Trophoblast cell (in vitro differentiated cells and primary cell): ENCODE measurements at regions not wholly inside any gene's neighbourhood (a gene's known extent, or its start where the extent isn't known, plus 50 kb on each side); places are given as distances from the start of the nearest gene placed in this dataset.

Experiments used
- DNase-seq, 2 donors: peaks; one replicate each; pipeline ENCODE4 v3.0.0-alpha.2; 2016
- H2AFZ ChIP-seq: 2 replicates; pipeline ENCODE4 v1.6.1; 2013; ENCODE audit warnings: low read length, moderate library complexity, mild to moderate bottlenecking; ENCODE audit not compliant: insufficient read depth, poor library complexity
- H2AK5ac ChIP-seq: 2 replicates; pipeline ENCODE4 v1.6.1; 2013; ENCODE audit warnings: mild to moderate bottlenecking, low read length
- H2BK120ac ChIP-seq: 2 replicates; pipeline ENCODE4 v1.6.1; 2013; ENCODE audit warnings: low read length, mild to moderate bottlenecking, moderate library complexity; ENCODE audit not compliant: insufficient read depth, poor library complexity
- H2BK12ac ChIP-seq: 2 replicates; pipeline ENCODE4 v1.6.1; 2013; ENCODE audit warnings: mild to moderate bottlenecking, low read length, moderate library complexity
- H2BK5ac ChIP-seq: 2 replicates; pipeline ENCODE4 v1.6.1; 2013; ENCODE audit warnings: low read length, low read depth, moderate library complexity, mild to moderate bottlenecking; ENCODE audit not compliant: poor library complexity
- H3K14ac ChIP-seq: 2 replicates; pipeline ENCODE4 v1.6.1; 2013; ENCODE audit warnings: mild to moderate bottlenecking, low read length
- H3K18ac ChIP-seq: 2 replicates; pipeline ENCODE4 v1.6.1; 2013; ENCODE audit warnings: mild to moderate bottlenecking, low read length
- H3K23ac ChIP-seq: 2 replicates; pipeline ENCODE4 v1.6.1; 2013; ENCODE audit warnings: low read length
- H3K27ac ChIP-seq: 2 replicates; pipeline ENCODE4 v1.5.1; 2013; ENCODE audit warnings: low read depth, mild to moderate bottlenecking, inconsistent platforms, low read length, moderate library complexity
- H3K27me3 ChIP-seq: 2 replicates; pipeline ENCODE4 v1.6.1; 2013; ENCODE audit warnings: inconsistent platforms, mild to moderate bottlenecking, low read length, moderate library complexity; ENCODE audit not compliant: insufficient read depth
- H3K36me3 ChIP-seq, 2 experiments: 1 replicate in 1 of 2; 2 replicates in 1 of 2; pipeline ENCODE4 v1.6.1; 2013; ENCODE audit warnings: low read length in 2 of 2, mild to moderate bottlenecking in 2 of 2, moderate library complexity in 1 of 2; ENCODE audit not compliant: insufficient read depth in 2 of 2, control insufficient read depth in 1 of 2
- H3K4ac ChIP-seq: 2 replicates; pipeline ENCODE4 v1.6.1; 2013; ENCODE audit warnings: low read depth, mild to moderate bottlenecking, low read length, moderate library complexity
- H3K4me1 ChIP-seq, 2 experiments: 1 replicate in 1 of 2; 2 replicates in 1 of 2; pipeline ENCODE4 v1.6.1; 2013; ENCODE audit warnings: low read length in 2 of 2, mild to moderate bottlenecking in 2 of 2, moderate library complexity in 1 of 2; ENCODE audit not compliant: insufficient read depth in 2 of 2, control insufficient read depth in 1 of 2
- H3K4me2 ChIP-seq: 2 replicates; pipeline ENCODE4 v1.6.1; 2013; ENCODE audit warnings: inconsistent platforms, mild to moderate bottlenecking, low read length, moderate library complexity
- H3K4me3 ChIP-seq: 2 replicates; pipeline ENCODE4 v1.5.1; 2013; ENCODE audit warnings: mild to moderate bottlenecking, low read depth, low read length, inconsistent platforms
- H3K79me1 ChIP-seq: one replicate; pipeline ENCODE4 v1.6.1; 2013; ENCODE audit warnings: low read length
- H3K79me2 ChIP-seq: 2 replicates; pipeline ENCODE4 v1.6.1; 2013; ENCODE audit warnings: low read length, mild to moderate bottlenecking; ENCODE audit not compliant: control insufficient read depth, insufficient read depth, poor library complexity
- H3K9ac ChIP-seq: 2 replicates; pipeline ENCODE4 v1.6.1; 2013; ENCODE audit warnings: mild to moderate bottlenecking, low read length
- H3K9me3 ChIP-seq: 2 replicates; pipeline ENCODE4 v1.6.1; 2013; ENCODE audit warnings: low read depth, mild to moderate bottlenecking, control low read depth, inconsistent platforms, low read length; ENCODE audit not compliant: insufficient read depth
- H4K12ac ChIP-seq: 2 replicates; pipeline ENCODE4 v1.6.1; 2013; ENCODE audit warnings: low read depth, mild to moderate bottlenecking, low read length, moderate library complexity
- H4K8ac ChIP-seq: 2 replicates; pipeline ENCODE4 v1.6.1; 2013; ENCODE audit warnings: low read depth, mild to moderate bottlenecking, low read length, moderate library complexity
- H4K91ac ChIP-seq: one replicate; pipeline ENCODE4 v1.6.1; 2013; ENCODE audit warnings: low read depth, mild to moderate bottlenecking, low read length, moderate library complexity
- WGBS: extraction: QIAGEN DNeasy Blood & Tissue Kit; methylation state at CpG from one replicate; pipeline ENCODE4 v1.1.7; 2013; ENCODE audit warnings: missing lambda C conversion rate; ENCODE audit not compliant: insufficient read length, insufficient coverage; ENCODE audit errors: extremely low coverage; 5-methylcytosine and 5-hydroxymethylcytosine counted together

DNA sequence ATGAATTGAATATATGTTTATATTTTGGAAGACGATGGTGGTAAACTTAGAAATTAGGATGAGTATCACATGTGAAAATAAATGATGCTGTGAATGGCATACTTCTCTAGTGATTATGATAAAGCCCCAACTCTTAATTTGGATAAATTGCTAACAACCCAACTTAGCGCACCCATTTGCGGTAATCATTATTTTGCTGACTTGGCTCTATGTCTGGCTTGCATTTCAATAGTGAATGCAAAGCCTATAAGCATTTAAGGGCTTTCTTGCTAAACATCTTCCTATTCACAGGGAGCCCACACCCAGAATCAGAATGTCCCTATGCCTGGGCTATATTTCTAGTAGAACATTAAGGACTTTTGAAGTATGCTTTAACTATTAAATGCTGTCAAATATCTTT lies 910.7 kb upstream of the FANCL start:
- Histone ChIP-seq H3K36me3 (no peaks in the 10 kb centered on the region), H3K27me3 (no peaks in the 10 kb centered on the region), H3K9ac (no peak overlapping the region), H4K91ac (no peak overlapping the region), H4K12ac (no peak overlapping the region), H3K14ac (no peak overlapping the region), H3K79me1 (no peaks in the 10 kb centered on the region), H3K23ac (no peak overlapping the region), H2BK5ac (no peak overlapping the region), H2BK120ac (no peak overlapping the region), H4K8ac (no peak overlapping the region), H3K4me2 (no peak overlapping the region), H2AFZ (no peak overlapping the region), H3K4me3 (no peak overlapping the region), H3K79me2 (no peaks in the 10 kb centered on the region), H3K4ac (no peak overlapping the region), H3K4me1 (peaks cover 9 to 10% of the 10 kb centered on the region in 2 experiments), H3K27ac (no peak overlapping the region), H3K9me3 (no peaks in the 10 kb centered on the region), H2BK12ac (no peak overlapping the region), H2AK5ac (no peak overlapping the region), H3K18ac (no peak overlapping the region)
- WGBS: 100% methylated on average over 1 of the region's 3 CpGs
- no peak for DNase-seq

DNA sequence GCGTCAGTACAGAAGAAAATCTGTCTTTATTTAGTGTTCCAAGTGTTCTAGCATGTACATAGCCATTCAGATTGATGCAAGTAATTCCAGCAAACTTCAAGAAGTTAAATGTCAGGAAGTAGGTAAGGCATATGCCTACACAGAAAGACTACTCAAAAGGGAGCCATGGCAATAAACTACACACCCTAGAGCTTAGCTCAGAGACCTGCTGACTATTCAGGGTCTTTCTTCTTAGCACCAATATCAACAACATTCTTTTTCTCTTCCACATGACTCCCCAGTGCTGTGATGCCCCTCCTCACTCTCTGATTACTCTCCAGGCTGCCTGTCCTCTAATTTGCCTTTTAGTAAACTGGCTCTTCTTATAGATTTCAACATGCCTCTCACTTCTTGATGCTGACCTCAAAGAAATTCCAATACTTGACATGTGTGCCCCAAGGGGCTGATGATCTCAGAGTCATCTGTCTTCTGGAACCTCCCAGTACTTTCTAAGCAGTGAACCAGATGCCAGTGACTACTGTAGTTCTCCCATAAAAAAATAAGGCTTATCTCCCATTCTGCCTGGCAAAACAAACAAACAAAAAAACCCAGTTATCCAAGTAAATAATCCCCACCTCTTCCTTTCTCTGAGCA lies 909.2 kb upstream of the FANCL start:
- Histone ChIP-seq H2AFZ (no peak overlapping the region), H3K23ac (no peak overlapping the region), H3K4ac (no peak overlapping the region), H2BK12ac (no peak overlapping the region), H4K91ac (no peak overlapping the region), H3K36me3 (no peaks in the 10 kb centered on the region), H3K4me1 (peaks cover 9 to 10% of the 10 kb centered on the region in 2 experiments), H4K12ac (no peak overlapping the region), H2BK5ac (no peak overlapping the region), H3K9me3 (no peaks in the 10 kb centered on the region), H3K14ac (no peak overlapping the region), H3K27ac (peak overlapping the region; percentile 25), H2BK120ac (no peak overlapping the region), H3K4me3 (no peak overlapping the region), H3K18ac (no peak overlapping the region), H3K79me1 (no peaks in the 10 kb centered on the region), H3K9ac (no peak overlapping the region), H4K8ac (no peak overlapping the region), H3K4me2 (no peak overlapping the region), H2AK5ac (no peak overlapping the region), H3K79me2 (no peaks in the 10 kb centered on the region), H3K27me3 (no peaks in the 10 kb centered on the region)
- WGBS: no CpG with 5 or more reads among the region's 1 CpG
- DNase-seq: no peak

DNA sequence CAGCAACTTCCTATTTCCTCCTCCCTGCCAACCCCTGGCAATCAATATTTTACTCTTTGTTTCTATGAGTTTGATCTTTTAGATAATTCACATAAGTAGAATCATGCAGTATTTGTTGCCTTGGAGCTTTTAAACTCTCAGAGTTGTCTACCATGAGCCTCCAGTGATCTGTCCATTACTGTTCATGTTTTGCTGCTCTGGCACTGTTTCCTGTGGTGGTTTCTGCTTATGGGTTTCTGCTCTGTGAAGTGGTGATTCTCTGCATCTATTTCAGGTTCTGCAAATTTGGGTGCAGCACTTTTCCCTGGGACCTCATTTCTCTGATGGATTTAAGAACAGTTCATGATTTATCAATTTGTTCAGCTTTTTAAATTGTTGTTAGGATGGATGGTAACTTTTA lies 908.1 kb upstream of the FANCL start:
- H4K8ac ChIP-seq: no peak overlapping the region
- H3K36me3 ChIP-seq: no peaks in the 10 kb centered on the region
- no peak overlapping the region for H3K23ac ChIP-seq
- no peak overlapping the region for H2AK5ac ChIP-seq
- H3K79me2 ChIP-seq: no peaks in the 10 kb centered on the region
- no peak overlapping the region for H3K27ac ChIP-seq
- no peak overlapping the region for H3K18ac ChIP-seq
- H2BK5ac ChIP-seq: no peak overlapping the region
- no peak overlapping the region for H4K91ac ChIP-seq
- no peak for DNase-seq
- H3K27me3 ChIP-seq: no peaks in the 10 kb centered on the region
- H3K79me1 ChIP-seq: no peaks in the 10 kb centered on the region
- no peak overlapping the region for H3K4me2 ChIP-seq
- no peak overlapping the region for H2BK120ac ChIP-seq
- peaks cover 9 to 10% of the 10 kb centered on the region in 2 experiments for H3K4me1 ChIP-seq
- H3K4me3 ChIP-seq: no peak overlapping the region
- H2AFZ ChIP-seq: no peak overlapping the region
- H3K4ac ChIP-seq: no peak overlapping the region
- no peaks in the 10 kb centered on the region for H3K9me3 ChIP-seq
- H3K14ac ChIP-seq: no peak overlapping the region
- no peak overlapping the region for H4K12ac ChIP-seq
- no peak overlapping the region for H3K9ac ChIP-seq
- no peak overlapping the region for H2BK12ac ChIP-seq

DNA sequence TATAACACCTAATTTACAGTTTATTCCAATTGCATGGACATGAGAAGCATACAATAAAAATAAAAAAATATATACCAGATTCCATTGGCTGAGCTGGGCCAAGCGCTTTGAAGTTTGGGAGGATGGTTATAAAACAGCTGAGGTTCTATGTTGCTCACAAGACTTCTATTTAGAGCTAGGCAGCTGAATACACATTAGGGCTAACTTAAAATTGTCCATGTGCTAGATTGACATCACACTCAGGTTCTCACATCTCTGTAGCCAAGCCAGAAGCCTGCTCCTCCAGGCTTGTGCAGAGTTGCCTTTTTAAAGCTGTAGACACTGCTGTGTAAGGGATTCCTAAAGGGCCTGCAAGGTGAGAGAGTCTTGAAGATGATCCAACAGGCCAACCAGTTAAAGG lies 871.1 kb upstream of the FANCL start:
- Histone ChIP-seq H2BK12ac (no peak overlapping the region), H3K79me1 (no peaks in the 10 kb centered on the region), H3K18ac (no peak overlapping the region), H3K23ac (no peak overlapping the region), H3K9ac (no peak overlapping the region), H3K4me1 (no peaks in the 10 kb centered on the region), H4K91ac (no peak overlapping the region), H4K8ac (no peak overlapping the region), H2AK5ac (no peak overlapping the region), H3K14ac (no peak overlapping the region), H3K79me2 (no peaks in the 10 kb centered on the region), H3K27ac (no peak overlapping the region), H3K27me3 (no peaks in the 10 kb centered on the region), H3K4ac (no peak overlapping the region), H2BK5ac (no peak overlapping the region), H4K12ac (no peak overlapping the region), H2BK120ac (no peak overlapping the region), H2AFZ (no peak overlapping the region), H3K4me3 (no peak overlapping the region), H3K4me2 (no peak overlapping the region), H3K9me3 (no peaks in the 10 kb centered on the region), H3K36me3 (no peaks in the 10 kb centered on the region)
- DNase-seq: no peak
- no CpG with 5 or more reads among the region's 1 CpG for WGBS
